GM19372 (cell line): ENCODE measurements at regions not wholly inside any gene's neighbourhood (a gene's known extent, or its start where the extent isn't known, plus 50 kb on each side); places are given as distances from the start of the nearest gene placed in this dataset.
"Not testable (repeated sequence)": the region's sequence is repeated elsewhere in the genome, so short reads cannot be mapped to it uniquely, and the experiment has no call there.

Experiments used
- ATAC-seq: cut with Tn5 transposase; IDR thresholded peaks from one replicate; pipeline ENCODE4 v1.9.1; 2021; ENCODE audit warnings: mild to moderate bottlenecking, low read depth, moderate library complexity; ENCODE audit not compliant: unreplicated experiment

GRCh38 chr2:18959952-18960717, 370.8 kb upstream of the NT5C1B start:
- no peak for ATAC-seq

- no peak for ATAC-seq
Measured at GRCh38 chr2:18959200-18959599, 369.8 kb upstream of the NT5C1B start.

GRCh38 chr2:18957909-18958308, 368.5 kb upstream of the NT5C1B start:
- no peak for ATAC-seq

GRCh38 chr2:18950361-18950851, 361.0 kb upstream of the NT5C1B start:
- no peak for ATAC-seq

- no peak for ATAC-seq
Measured at GRCh38 chr2:18949871-18950270, 360.5 kb upstream of the NT5C1B start.

GRCh38 chr2:18940184-18940583, 350.8 kb upstream of the NT5C1B start:
- peak; percentile 93 for ATAC-seq

- not testable (repeated sequence) for ATAC-seq
Measured at GRCh38 chr2:18939740-18940139, 350.4 kb upstream of the NT5C1B start.

GRCh38 chr2:18934886-18935285, 345.5 kb upstream of the NT5C1B start:
- ATAC-seq: no peak

- no peak for ATAC-seq
Measured at GRCh38 chr2:18932853-18933252, 343.5 kb upstream of the NT5C1B start.

GRCh38 chr2:18930971-18931370, 341.6 kb upstream of the NT5C1B start:
- ATAC-seq: no peak

- no peak for ATAC-seq
Measured at GRCh38 chr2:18927525-18928232, 338.3 kb upstream of the NT5C1B start.

- no peak for ATAC-seq
Measured at GRCh38 chr2:18926631-18927524, 337.5 kb upstream of the NT5C1B start.

- ATAC-seq: no peak
Measured at GRCh38 chr2:18925296-18925695, 335.9 kb upstream of the NT5C1B start.

GRCh38 chr2:18924886-18925285, 335.5 kb upstream of the NT5C1B start:
- no peak for ATAC-seq

GRCh38 chr2:18924386-18924785, 335.0 kb upstream of the NT5C1B start:
- ATAC-seq: no peak

- ATAC-seq: no peak
Measured at GRCh38 chr2:18922276-18922675, 332.9 kb upstream of the NT5C1B start.

- ATAC-seq: no peak
Measured at GRCh38 chr2:18918280-18918679, 328.9 kb upstream of the NT5C1B start.

- no peak for ATAC-seq
Measured at GRCh38 chr2:18915227-18915626, 325.9 kb upstream of the NT5C1B start.

GRCh38 chr2:18913512-18913911, 324.1 kb upstream of the NT5C1B start:
- no peak for ATAC-seq

GRCh38 chr2:18912225-18912888, 323.0 kb upstream of the NT5C1B start:
- no peak for ATAC-seq
